ENCODE measurements at regions not wholly inside any gene's neighbourhood (a gene's known extent, or its start where the extent isn't known, plus 50 kb on each side); places are given as distances from the start of the nearest gene placed in this dataset.

- no peak for FAIRE-seq
- no peak for DNase-seq (ENCODE audit: extremely low spot score, insufficient read length, low read depth)
These were observed 190.2 kb upstream of the ADAMTS5 start for GRCh38 chr21:27157097-27157496.

GRCh38 chr21:27156666-27157065, 189.8 kb upstream of the ADAMTS5 start:
- FAIRE-seq (no peak), DNase-seq (ENCODE audit: extremely low spot score, insufficient read length, low read depth) (no peak)

GRCh38 chr21:27155130-27155500, 188.2 kb upstream of the ADAMTS5 start:
- no peak for FAIRE-seq
- no peak for DNase-seq (ENCODE audit: extremely low spot score, insufficient read length, low read depth)

- FAIRE-seq (no peak), DNase-seq (ENCODE audit: extremely low spot score, insufficient read length, low read depth) (no peak)
These were observed 187.7 kb upstream of the ADAMTS5 start for GRCh38 chr21:27154451-27155129.

GRCh38 chr21:27152996-27153395, 186.1 kb upstream of the ADAMTS5 start:
- no peak for FAIRE-seq
- no peak for DNase-seq (ENCODE audit: extremely low spot score, insufficient read length, low read depth)

- no peak for FAIRE-seq
- DNase-seq (ENCODE audit: extremely low spot score, insufficient read length, low read depth) = no peak
These were observed 182.1 kb upstream of the ADAMTS5 start for GRCh38 chr21:27149034-27149433.

GRCh38 chr21:27146268-27146667, 179.4 kb upstream of the ADAMTS5 start:
- no peak for FAIRE-seq
- DNase-seq (ENCODE audit: extremely low spot score, insufficient read length, low read depth) = no peak

GRCh38 chr21:27145134-27145798, 178.4 kb upstream of the ADAMTS5 start:
- DNase-seq (ENCODE audit: extremely low spot score, insufficient read length, low read depth) (no peak), FAIRE-seq (no peak)

- FAIRE-seq (no peak), DNase-seq (ENCODE audit: extremely low spot score, insufficient read length, low read depth) (no peak)
These were observed 176.6 kb upstream of the ADAMTS5 start for GRCh38 chr21:27143476-27143875.

- FAIRE-seq = no peak
- no peak for DNase-seq (ENCODE audit: extremely low spot score, insufficient read length, low read depth)
These were observed 172.6 kb upstream of the ADAMTS5 start for GRCh38 chr21:27139526-27139925.

- FAIRE-seq = no peak
- DNase-seq (ENCODE audit: extremely low spot score, insufficient read length, low read depth) = no peak
These were observed 167.6 kb upstream of the ADAMTS5 start for GRCh38 chr21:27134516-27134915.

- DNase-seq (ENCODE audit: extremely low spot score, insufficient read length, low read depth) = no peak
- no peak for FAIRE-seq
These were observed 165.4 kb upstream of the ADAMTS5 start for GRCh38 chr21:27132266-27132665.

- no peak for FAIRE-seq
- no peak for DNase-seq (ENCODE audit: extremely low spot score, insufficient read length, low read depth)
These were observed 163.3 kb upstream of the ADAMTS5 start for GRCh38 chr21:27130154-27130553.

GRCh38 chr21:27129694-27130093, 162.8 kb upstream of the ADAMTS5 start:
- no peak for DNase-seq (ENCODE audit: extremely low spot score, insufficient read length, low read depth)
- no peak for FAIRE-seq

- FAIRE-seq = no peak
- no peak for DNase-seq (ENCODE audit: extremely low spot score, insufficient read length, low read depth)
These were observed 162.3 kb upstream of the ADAMTS5 start for GRCh38 chr21:27129215-27129614.

- DNase-seq (ENCODE audit: extremely low spot score, insufficient read length, low read depth) (no peak), FAIRE-seq (no peak)
These were observed 159.3 kb upstream of the ADAMTS5 start for GRCh38 chr21:27126140-27126539.

GRCh38 chr21:27122686-27123085, 155.8 kb upstream of the ADAMTS5 start:
- no peak for FAIRE-seq
- DNase-seq (ENCODE audit: extremely low spot score, insufficient read length, low read depth) = no peak

GRCh38 chr21:27114111-27114510, 147.2 kb upstream of the ADAMTS5 start:
- no peak for DNase-seq (ENCODE audit: extremely low spot score, insufficient read length, low read depth)
- no peak for FAIRE-seq

- no peak for FAIRE-seq
- DNase-seq (ENCODE audit: extremely low spot score, insufficient read length, low read depth) = no peak
These were observed 145.3 kb upstream of the ADAMTS5 start for GRCh38 chr21:27112186-27112585.

- no peak for FAIRE-seq
- DNase-seq (ENCODE audit: extremely low spot score, insufficient read length, low read depth) = no peak
These were observed 144.1 kb upstream of the ADAMTS5 start for GRCh38 chr21:27110956-27111355.

GRCh38 chr21:27108701-27109100, 141.8 kb upstream of the ADAMTS5 start:
- FAIRE-seq (no peak), DNase-seq (ENCODE audit: extremely low spot score, insufficient read length, low read depth) (no peak)

GRCh38 chr21:27108228-27108627, 141.3 kb upstream of the ADAMTS5 start:
- no peak for FAIRE-seq

More at GRCh38 chr21:27108228-27108627, 141.3 kb upstream of the ADAMTS5 start:
- DNase-seq (ENCODE audit: extremely low spot score, insufficient read length, low read depth) = no peak

Data from GM18507 (cell line).